Panc1 (cell line): ENCODE measurements at regions not wholly inside any gene's neighbourhood (a gene's known extent, or its start where the extent isn't known, plus 50 kb on each side); places are given as distances from the start of the nearest gene placed in this dataset.

Source experiments
- ATAC-seq: fragments of 200-7000 bp; cut with Tn5 transposase; 2 replicates; pipeline ENCODE4 v1.9.1; 2020; ENCODE audit warnings: mild to moderate bottlenecking, moderate library complexity
- BruUV-seq: library from RNA; stranded (reverse); fragments of 400-500 nt; replicated peaks from 2 replicates; lab custom pipeline; 2021; lab: Mats Ljungman, UMichigan
- CTCF ChIA-PET: fragments of 300-600 bp; sonication (Branson Sonifier 250); formaldehyde crosslinking; loops from one replicate; lab custom pipeline; 2022; ENCODE audit warnings: antibody characterized with exemption; lab: Charles Lee
- POLR2A ChIA-PET: fragments of 300-600 bp; sonication (Branson Sonifier 250); formaldehyde crosslinking; loops from one replicate; lab custom pipeline; 2022; ENCODE audit warnings: antibody characterized with exemption; lab: Charles Lee
- DNase-seq: peaks from one replicate; pipeline ENCODE4 v3.0.0-alpha.2; 2010; ENCODE audit warnings: low read depth, low spot score
- H3K27ac ChIP-seq: 2 replicates; pipeline ENCODE4 v1.5.1; 2011; ENCODE audit warnings: mild to moderate bottlenecking, low read length, inconsistent platforms
- H3K27me3 ChIP-seq: fragments of 200-500 bp; sonication (Bioruptor generic); 2 replicates; pipeline ENCODE4 v1.6.0; 2014; ENCODE audit warnings: low read length, inconsistent platforms; ENCODE audit not compliant: control insufficient read depth, insufficient read depth
- H3K36me3 ChIP-seq: fragments of 200-500 bp; sonication (Bioruptor generic); 2 replicates; pipeline ENCODE4 v1.5.1; 2014; ENCODE audit warnings: inconsistent platforms, mild to moderate bottlenecking, low read length, moderate library complexity; ENCODE audit not compliant: control insufficient read depth, insufficient read depth
- H3K4me1 ChIP-seq: 2 replicates; pipeline ENCODE4 v1.5.1; 2011; ENCODE audit warnings: inconsistent platforms, mild to moderate bottlenecking, low read length, moderate library complexity; ENCODE audit not compliant: control insufficient read depth, insufficient read depth
- H3K4me3 ChIP-seq, 2 experiments: 2 replicates each; pipeline ENCODE4 v1.5.1; 2011 to 2012; ENCODE audit warnings: low read depth in 2 of 2, low read length in 2 of 2, mild to moderate bottlenecking in 2 of 2, inconsistent platforms in 1 of 2, moderate library complexity in 1 of 2
- H3K9me3 ChIP-seq: fragments of 200-500 bp; sonication (Bioruptor generic); 2 replicates; pipeline ENCODE4 v1.5.1; 2014; ENCODE audit warnings: low read depth, mild to moderate bottlenecking, inconsistent platforms, low read length, moderate library complexity; ENCODE audit not compliant: control insufficient read depth, insufficient read depth
- POLR2AphosphoS5 ChIP-seq: IDR thresholded peaks from 2 replicates; pipeline ENCODE4 v1.6.1; 2012; ENCODE audit warnings: mild to moderate bottlenecking, low read depth, low read length, moderate library complexity
- SIN3A ChIP-seq: IDR thresholded peaks from 2 replicates; pipeline ENCODE4 v1.6.1; 2012; ENCODE audit warnings: low read depth, mild to moderate bottlenecking, low read length, moderate library complexity, borderline replicate concordance; ENCODE audit not compliant: insufficient read depth
- TCF7L2 ChIP-seq: IDR thresholded peaks from 2 replicates; pipeline ENCODE4 v1.6.1; 2011; ENCODE audit warnings: mild to moderate bottlenecking, low read depth, low read length, inconsistent platforms
- in situ Hi-C: cut with HindIII; loops from 2 replicates; pipeline ENCODE4 v1.10.0; 2016; ENCODE audit warnings: low sequenced_read_pairs, low pct_unique_long_range_greater_than_20kb
- intact Hi-C: fragments of 100-400 bp; cut with micrococcal nuclease; formaldehyde crosslinking; loops from one replicate; pipeline ENCODE4 v1.10.0; 2022; ENCODE audit not compliant: unreplicated experiment
- TF ChIP-seq, protein P1 (sequence below), 2 experiments: IDR thresholded peaks; 2 replicates each; pipeline ENCODE4 v1.6.1; 2011 to 2012; ENCODE audit warnings: low read depth in 2 of 2, control low read depth in 1 of 2, low read length in 1 of 2, mild to moderate bottlenecking in 1 of 2, moderate library complexity in 1 of 2; ENCODE audit not compliant: insufficient read depth in 1 of 2
- TF ChIP-seq, protein P2 (sequence below): fragments of 450-650 bp; IDR thresholded peaks from 2 replicates; pipeline ENCODE4 v1.5.1; 2017; ENCODE audit warnings: mild to moderate bottlenecking

DNA sequence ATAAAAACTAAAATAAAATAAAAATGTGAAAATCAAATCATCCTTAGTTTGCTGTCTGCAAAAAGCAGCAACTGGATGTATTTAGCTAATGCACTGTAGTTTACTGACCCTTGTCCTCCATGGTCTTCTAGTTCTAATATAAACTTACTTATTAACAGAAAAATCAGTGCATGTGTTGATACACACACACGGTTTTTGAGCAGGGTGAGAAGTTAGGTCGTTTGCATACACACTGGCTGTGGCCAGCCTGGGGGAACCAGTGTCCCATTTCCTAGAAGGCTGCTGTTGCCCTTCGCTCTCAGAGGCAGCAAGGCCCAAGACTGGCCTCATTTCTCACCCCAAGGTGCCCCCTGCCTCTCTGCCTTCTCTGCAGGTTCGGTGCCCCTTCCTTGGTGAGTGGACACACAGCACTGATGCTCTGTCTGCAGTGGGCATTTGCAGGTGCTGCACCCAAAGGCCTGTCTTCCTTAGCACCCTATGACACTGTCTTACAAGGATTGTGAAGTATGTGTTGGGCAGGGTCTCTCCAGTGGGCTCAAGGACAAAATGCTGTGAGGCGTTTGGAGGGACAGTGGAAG is 168.5 kb downstream of the SCP2D1 start:
- intact Hi-C loops = loop anchor here (10.0 kb wide), 1 partner anchor 57 kb away; no protein-coding TSS in a partner anchor
- ChIA-PET POLR2A (no interaction called here), CTCF (no interaction called here)
- DNase-seq (no peak), ATAC-seq (no peak)
- no peaks in the 10 kb centered on the region for H3K4me1 ChIP-seq
- BruUV-seq = no TSS peak
- no peak overlapping the region for H3K27ac ChIP-seq
- in situ Hi-C loops = no loop called here
- no peak overlapping the region for H3K4me3 ChIP-seq
- H3K36me3 ChIP-seq = no peaks in the 10 kb centered on the region
- H3K9me3 ChIP-seq = no peaks in the 10 kb centered on the region
- no peaks in the 10 kb centered on the region for H3K27me3 ChIP-seq
- TF ChIP-seq, protein P1, sequence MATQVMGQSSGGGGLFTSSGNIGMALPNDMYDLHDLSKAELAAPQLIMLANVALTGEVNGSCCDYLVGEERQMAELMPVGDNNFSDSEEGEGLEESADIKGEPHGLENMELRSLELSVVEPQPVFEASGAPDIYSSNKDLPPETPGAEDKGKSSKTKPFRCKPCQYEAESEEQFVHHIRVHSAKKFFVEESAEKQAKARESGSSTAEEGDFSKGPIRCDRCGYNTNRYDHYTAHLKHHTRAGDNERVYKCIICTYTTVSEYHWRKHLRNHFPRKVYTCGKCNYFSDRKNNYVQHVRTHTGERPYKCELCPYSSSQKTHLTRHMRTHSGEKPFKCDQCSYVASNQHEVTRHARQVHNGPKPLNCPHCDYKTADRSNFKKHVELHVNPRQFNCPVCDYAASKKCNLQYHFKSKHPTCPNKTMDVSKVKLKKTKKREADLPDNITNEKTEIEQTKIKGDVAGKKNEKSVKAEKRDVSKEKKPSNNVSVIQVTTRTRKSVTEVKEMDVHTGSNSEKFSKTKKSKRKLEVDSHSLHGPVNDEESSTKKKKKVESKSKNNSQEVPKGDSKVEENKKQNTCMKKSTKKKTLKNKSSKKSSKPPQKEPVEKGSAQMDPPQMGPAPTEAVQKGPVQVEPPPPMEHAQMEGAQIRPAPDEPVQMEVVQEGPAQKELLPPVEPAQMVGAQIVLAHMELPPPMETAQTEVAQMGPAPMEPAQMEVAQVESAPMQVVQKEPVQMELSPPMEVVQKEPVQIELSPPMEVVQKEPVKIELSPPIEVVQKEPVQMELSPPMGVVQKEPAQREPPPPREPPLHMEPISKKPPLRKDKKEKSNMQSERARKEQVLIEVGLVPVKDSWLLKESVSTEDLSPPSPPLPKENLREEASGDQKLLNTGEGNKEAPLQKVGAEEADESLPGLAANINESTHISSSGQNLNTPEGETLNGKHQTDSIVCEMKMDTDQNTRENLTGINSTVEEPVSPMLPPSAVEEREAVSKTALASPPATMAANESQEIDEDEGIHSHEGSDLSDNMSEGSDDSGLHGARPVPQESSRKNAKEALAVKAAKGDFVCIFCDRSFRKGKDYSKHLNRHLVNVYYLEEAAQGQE (IDR thresholded peaks at IDR 0.05; ENCODE audit: insufficient read depth in 1 of 2, low read depth in 2 of 2, low read length in 1 of 2) = no peak

DNA sequence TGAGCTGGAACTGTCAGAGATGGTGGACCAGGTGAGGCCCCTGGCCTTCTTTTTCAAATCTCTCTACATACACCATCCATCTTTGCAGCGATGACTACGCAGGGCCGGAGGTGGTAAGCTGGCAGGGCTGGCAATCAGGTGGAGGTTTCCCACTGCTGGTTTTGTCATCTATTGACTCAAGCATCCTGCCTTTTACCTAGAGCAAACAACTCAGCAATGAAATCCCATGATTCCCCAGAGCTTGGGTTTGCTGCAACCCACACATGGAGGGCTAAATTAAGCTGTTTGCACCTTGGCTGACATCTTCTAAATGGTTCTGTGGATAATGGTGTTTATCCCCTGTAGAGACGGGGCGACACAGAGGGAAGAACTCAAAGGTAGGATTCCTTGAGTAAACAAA is 170.2 kb downstream of the SCP2D1 start:
- in situ Hi-C loops (no loop called here), intact Hi-C loops (loop anchor here (10.0 kb wide), 1 partner anchor 59 kb away; no protein-coding TSS in a partner anchor)
- Histone ChIP-seq H3K27ac (no peak overlapping the region), H3K4me1 (no peaks in the 10 kb centered on the region), H3K27me3 (no peaks in the 10 kb centered on the region), H3K4me3 (no peak overlapping the region), H3K36me3 (no peaks in the 10 kb centered on the region), H3K9me3 (no peaks in the 10 kb centered on the region)
- ChIA-PET POLR2A (no interaction called here), CTCF (no interaction called here)
- ATAC-seq (no peak), DNase-seq (no peak)
- BruUV-seq = no TSS peak
- TF ChIP-seq SIN3A = no peak
- TF ChIP-seq, protein P1 (IDR thresholded peaks at IDR 0.05; ENCODE audit: insufficient read depth in 1 of 2, low read depth in 2 of 2, low read length in 1 of 2) = no peak
- TF ChIP-seq, protein P2, sequence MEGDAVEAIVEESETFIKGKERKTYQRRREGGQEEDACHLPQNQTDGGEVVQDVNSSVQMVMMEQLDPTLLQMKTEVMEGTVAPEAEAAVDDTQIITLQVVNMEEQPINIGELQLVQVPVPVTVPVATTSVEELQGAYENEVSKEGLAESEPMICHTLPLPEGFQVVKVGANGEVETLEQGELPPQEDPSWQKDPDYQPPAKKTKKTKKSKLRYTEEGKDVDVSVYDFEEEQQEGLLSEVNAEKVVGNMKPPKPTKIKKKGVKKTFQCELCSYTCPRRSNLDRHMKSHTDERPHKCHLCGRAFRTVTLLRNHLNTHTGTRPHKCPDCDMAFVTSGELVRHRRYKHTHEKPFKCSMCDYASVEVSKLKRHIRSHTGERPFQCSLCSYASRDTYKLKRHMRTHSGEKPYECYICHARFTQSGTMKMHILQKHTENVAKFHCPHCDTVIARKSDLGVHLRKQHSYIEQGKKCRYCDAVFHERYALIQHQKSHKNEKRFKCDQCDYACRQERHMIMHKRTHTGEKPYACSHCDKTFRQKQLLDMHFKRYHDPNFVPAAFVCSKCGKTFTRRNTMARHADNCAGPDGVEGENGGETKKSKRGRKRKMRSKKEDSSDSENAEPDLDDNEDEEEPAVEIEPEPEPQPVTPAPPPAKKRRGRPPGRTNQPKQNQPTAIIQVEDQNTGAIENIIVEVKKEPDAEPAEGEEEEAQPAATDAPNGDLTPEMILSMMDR = no peak
- no peak for TF ChIP-seq POLR2AphosphoS5
- no peak for TF ChIP-seq TCF7L2
